Neuronal stem cell (in vitro differentiated cells): ENCODE measurements at regions not wholly inside any gene's neighbourhood (a gene's known extent, or its start where the extent isn't known, plus 50 kb on each side); places are given as distances from the start of the nearest gene placed in this dataset.
"Not testable (repeated sequence)": the region's sequence is repeated elsewhere in the genome, so short reads cannot be mapped to it uniquely, and the experiment has no call there.

Source experiments
- DNase-seq: peaks from one replicate; pipeline ENCODE4 v3.0.0-alpha.2; 2013; ENCODE audit warnings: low spot score
- H2AFZ ChIP-seq: one replicate; pipeline ENCODE4 v1.6.1; 2013; ENCODE audit warnings: mild to moderate bottlenecking, low read length, inconsistent platforms
- H2AK5ac ChIP-seq: 2 replicates; pipeline ENCODE4 v1.6.1; 2013; ENCODE audit warnings: low read depth, mild to moderate bottlenecking, inconsistent platforms, low read length, moderate library complexity, mixed read lengths
- H2BK120ac ChIP-seq: 2 replicates; pipeline ENCODE4 v1.6.1; 2013; ENCODE audit warnings: low read depth, mild to moderate bottlenecking, inconsistent platforms, low read length, moderate library complexity, mixed read lengths
- H2BK12ac ChIP-seq: one replicate; pipeline ENCODE4 v1.6.1; 2013; ENCODE audit warnings: low read length, inconsistent platforms
- H2BK15ac ChIP-seq: 2 replicates; pipeline ENCODE4 v1.6.1; 2013; ENCODE audit warnings: mild to moderate bottlenecking, low read length, inconsistent platforms, mixed read lengths
- H2BK5ac ChIP-seq: one replicate; pipeline ENCODE4 v1.6.1; 2013; ENCODE audit warnings: inconsistent platforms, mild to moderate bottlenecking, low read length, moderate library complexity
- H3K14ac ChIP-seq: one replicate; pipeline ENCODE4 v1.6.1; 2013; ENCODE audit warnings: low read length, inconsistent platforms
- H3K18ac ChIP-seq: 2 replicates; pipeline ENCODE4 v1.6.1; 2013; ENCODE audit warnings: low read length, inconsistent platforms
- H3K23ac ChIP-seq: 2 replicates; pipeline ENCODE4 v1.6.1; 2013; ENCODE audit warnings: low read depth, mild to moderate bottlenecking, mixed read lengths, low read length, inconsistent platforms; ENCODE audit not compliant: poor library complexity
- H3K27ac ChIP-seq: replicated peaks from 3 replicates; pipeline ENCODE4 v1.5.1; 2013; ENCODE audit warnings: low read length, inconsistent platforms
- H3K27me3 ChIP-seq, 3 experiments: 2 replicates each; pipeline ENCODE4 v1.6.1; 2013; ENCODE audit warnings: low read length in 3 of 3, mild to moderate bottlenecking in 2 of 3, inconsistent platforms in 1 of 3, low read depth in 1 of 3, mixed read lengths in 1 of 3, moderate library complexity in 1 of 3; ENCODE audit not compliant: control insufficient read depth in 3 of 3, insufficient read depth in 3 of 3
- H3K36me3 ChIP-seq, 2 donors: replicated peaks in 1 of 2; 2 replicates each; pipeline ENCODE4 v1.6.1; 2013; ENCODE audit warnings: low read length in 2 of 2; ENCODE audit not compliant: control insufficient read depth in 2 of 2, insufficient read depth in 2 of 2
- H3K4ac ChIP-seq: 2 replicates; pipeline ENCODE4 v1.6.1; 2013; ENCODE audit warnings: inconsistent platforms, mild to moderate bottlenecking, low read length, moderate library complexity
- H3K4me1 ChIP-seq, 2 donors: 1 replicate in 1 of 2; 2 replicates in 1 of 2; pipeline ENCODE4 v1.6.1; 2013; ENCODE audit warnings: low read length in 2 of 2, low read depth in 1 of 2; ENCODE audit not compliant: control insufficient read depth in 2 of 2, insufficient read depth in 1 of 2
- H3K4me2 ChIP-seq: one replicate; pipeline ENCODE4 v1.6.1; 2013; ENCODE audit warnings: mild to moderate bottlenecking, low read length, inconsistent platforms; ENCODE audit not compliant: insufficient read depth, poor library complexity, severe bottlenecking
- H3K4me3 ChIP-seq, 2 donors: 2 replicates each; pipeline ENCODE4 v1.5.1; 2013; ENCODE audit warnings: low read length in 2 of 2, mild to moderate bottlenecking in 2 of 2, inconsistent platforms in 1 of 2, moderate library complexity in 1 of 2
- H3K79me1 ChIP-seq: one replicate; pipeline ENCODE4 v1.6.1; 2013; ENCODE audit warnings: low read depth, mild to moderate bottlenecking, inconsistent platforms, low read length, moderate library complexity
- H3K9ac ChIP-seq: one replicate; pipeline ENCODE4 v1.6.1; 2013; ENCODE audit warnings: mild to moderate bottlenecking, low read depth, low read length, inconsistent platforms; ENCODE audit not compliant: poor library complexity
- H3K9me3 ChIP-seq, 2 donors: replicated peaks in 1 of 2; 2 replicates each; pipeline versions ENCODE3 to v1.6.1; 2013; ENCODE audit warnings: low read length in 2 of 2, mild to moderate bottlenecking in 2 of 2, inconsistent platforms in 1 of 2, low read depth in 1 of 2, mixed read lengths in 1 of 2, moderate library complexity in 1 of 2; ENCODE audit not compliant: control insufficient read depth in 2 of 2, insufficient read depth in 1 of 2
- H4K8ac ChIP-seq: one replicate; pipeline ENCODE4 v1.6.1; 2013; ENCODE audit warnings: low read depth, mild to moderate bottlenecking, inconsistent platforms, low read length, moderate library complexity
- H4K91ac ChIP-seq: one replicate; pipeline ENCODE4 v1.6.1; 2013; ENCODE audit warnings: low read length, low read depth, mild to moderate bottlenecking, inconsistent platforms; ENCODE audit not compliant: poor library complexity
- WGBS, 2 donors: extraction: QIAGEN DNeasy Blood & Tissue Kit; methylation state at CpG; one replicate each; pipeline ENCODE4 v1.1.7; 2013; ENCODE audit warnings: missing lambda C conversion rate in 2 of 2, mixed read lengths in 1 of 2; ENCODE audit not compliant: insufficient read length in 2 of 2, insufficient replicate concordance in 1 of 2; ENCODE audit errors: extremely low coverage in 2 of 2; 5-methylcytosine and 5-hydroxymethylcytosine counted together

GRCh38 chr9:117936185-117937130, 232.3 kb downstream of the TLR4 start:
- Histone ChIP-seq H4K8ac (no peak overlapping the region), H3K27ac (no peak overlapping the region), H3K36me3 (no peaks in the 10 kb centered on the region), H3K23ac (no peak overlapping the region), H2AFZ (no peak overlapping the region), H3K14ac (no peak overlapping the region), H3K9ac (no peak overlapping the region), H2AK5ac (no peak overlapping the region), H3K4me3 (no peak overlapping the region), H4K91ac (no peak overlapping the region), H3K4ac (no peak overlapping the region), H2BK12ac (no peak overlapping the region), H3K4me2 (no peak overlapping the region), H2BK5ac (no peak overlapping the region), H3K9me3 (no peaks in the 10 kb centered on the region), H3K27me3 (no peaks in the 10 kb centered on the region), H2BK120ac (no peak overlapping the region), H3K4me1 (peaks cover 0 to 9% of the 10 kb centered on the region in 2 donors), H3K79me1 (no peaks in the 10 kb centered on the region), H3K18ac (no peak overlapping the region), H2BK15ac (no peak overlapping the region)
- no peak for DNase-seq
- no CpG with 5 or more reads among the region's 5 CpGs for WGBS, 2 donors

GRCh38 chr9:117938086-117938485, 233.9 kb downstream of the TLR4 start:
- H3K18ac ChIP-seq, result no peak overlapping the region
- H2AK5ac ChIP-seq, result no peak overlapping the region

DNA sequence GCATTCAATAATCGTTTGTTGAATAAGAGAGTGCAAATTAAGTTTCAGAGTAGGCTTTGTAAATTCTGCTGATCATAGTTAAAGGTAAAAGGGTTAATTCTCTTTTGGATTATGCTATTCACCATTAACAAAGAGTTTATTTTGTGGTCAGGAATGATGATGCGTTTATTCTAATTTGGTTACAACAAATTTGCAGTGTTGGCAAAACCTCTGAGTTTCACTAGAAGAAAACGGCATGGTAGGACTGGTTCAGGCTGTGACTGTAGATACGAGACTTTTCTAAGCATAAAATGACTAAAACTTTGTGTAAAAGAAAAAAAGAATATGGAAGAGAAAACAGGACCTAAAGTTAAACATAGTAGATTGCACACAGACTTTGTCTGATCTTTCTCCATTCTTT, 234.7 kb downstream of the TLR4 start:
- no peak overlapping the region for H3K4me3 ChIP-seq
- no peaks in the 10 kb centered on the region for H3K79me1 ChIP-seq
- H2BK12ac ChIP-seq, result no peak overlapping the region
- no peak overlapping the region for H4K8ac ChIP-seq
- no peak overlapping the region for H2AK5ac ChIP-seq
- DNase-seq, result no peak
- no peak overlapping the region for H3K23ac ChIP-seq
- no peak overlapping the region for H4K91ac ChIP-seq
- H3K27ac ChIP-seq, result no peak overlapping the region
- no peak overlapping the region for H3K9ac ChIP-seq
- no peak overlapping the region for H3K18ac ChIP-seq
- H3K14ac ChIP-seq, result no peak overlapping the region
- peaks cover 0 to 9% of the 10 kb centered on the region in 2 donors for H3K4me1 ChIP-seq
- no peak overlapping the region for H3K4me2 ChIP-seq
- no peak overlapping the region for H2BK15ac ChIP-seq
- no peak overlapping the region for H2BK5ac ChIP-seq
- H3K4ac ChIP-seq, result no peak overlapping the region
- no CpG with 5 or more reads among the region's 4 CpGs for WGBS, 2 donors
- no peaks in the 10 kb centered on the region for H3K36me3 ChIP-seq
- no peak overlapping the region for H2AFZ ChIP-seq
- no peak overlapping the region for H2BK120ac ChIP-seq
- no peaks in the 10 kb centered on the region for H3K27me3 ChIP-seq
- H3K9me3 ChIP-seq, result no peaks in the 10 kb centered on the region

More at GRCh38 chr9:117938086-117938485, 233.9 kb downstream of the TLR4 start:
- no peak overlapping the region for H2BK120ac ChIP-seq
- no peaks in the 10 kb centered on the region for H3K27me3 ChIP-seq
- no peaks in the 10 kb centered on the region for H3K36me3 ChIP-seq
- H3K9me3 ChIP-seq, result no peaks in the 10 kb centered on the region
- H4K91ac ChIP-seq, result no peak overlapping the region
- H3K23ac ChIP-seq, result no peak overlapping the region
- H2BK15ac ChIP-seq, result no peak overlapping the region
- H2BK12ac ChIP-seq, result no peak overlapping the region
- H2AFZ ChIP-seq, result peak overlapping the region; percentile 16
- no peak overlapping the region for H3K4me3 ChIP-seq
- no peaks in the 10 kb centered on the region for H3K79me1 ChIP-seq
- no CpG with 5 or more reads among the region's 2 CpGs for WGBS, 2 donors
- no peak overlapping the region for H3K27ac ChIP-seq
- H2BK5ac ChIP-seq, result no peak overlapping the region
- no peak overlapping the region for H3K4me2 ChIP-seq
- H4K8ac ChIP-seq, result no peak overlapping the region
- no peak for DNase-seq
- no peak overlapping the region for H3K4ac ChIP-seq
- H3K4me1 ChIP-seq, result peaks cover 0 to 9% of the 10 kb centered on the region in 2 donors
- no peak overlapping the region for H3K14ac ChIP-seq
- H3K9ac ChIP-seq, result no peak overlapping the region

DNA sequence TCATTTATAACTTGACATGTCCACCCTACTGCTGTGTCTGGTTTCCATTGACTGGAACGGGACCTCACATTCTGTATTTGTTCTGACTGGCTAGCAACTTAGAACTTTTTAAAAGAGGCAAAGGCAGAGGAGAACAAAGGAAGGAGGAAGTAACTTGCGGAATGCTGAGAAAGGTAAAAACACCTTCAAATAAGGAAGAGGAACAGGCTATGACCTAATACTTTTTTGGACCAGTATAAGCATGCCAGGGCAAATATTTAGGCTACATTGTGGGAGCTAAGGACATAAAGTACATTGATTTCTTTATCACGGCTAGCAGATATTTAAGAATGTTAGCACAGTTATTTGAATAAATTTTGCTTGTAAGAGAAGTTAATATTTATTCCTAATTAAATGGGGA, 240.5 kb downstream of the TLR4 start:
- H3K9me3 ChIP-seq, H3K36me3 ChIP-seq, H3K27ac ChIP-seq, H2BK5ac ChIP-seq, H3K27me3 ChIP-seq, H3K4me1 ChIP-seq, H4K91ac ChIP-seq, H3K79me1 ChIP-seq, H3K4ac ChIP-seq, H3K9ac ChIP-seq, H2BK120ac ChIP-seq, H3K4me2 ChIP-seq, H2AK5ac ChIP-seq, H3K23ac ChIP-seq, H2BK15ac ChIP-seq, H4K8ac ChIP-seq, H3K14ac ChIP-seq, H3K18ac ChIP-seq, DNase-seq, H2BK12ac ChIP-seq, H3K4me3 ChIP-seq: not testable (repeated sequence)
- peak overlapping the region; percentile 41 for H2AFZ ChIP-seq
- no CpG with 5 or more reads among the region's 3 CpGs for WGBS, 2 donors
